ENCODE measurements at regions not wholly inside any gene's neighbourhood (a gene's known extent, or its start where the extent isn't known, plus 50 kb on each side); places are given as distances from the start of the nearest gene placed in this dataset.

DNA sequence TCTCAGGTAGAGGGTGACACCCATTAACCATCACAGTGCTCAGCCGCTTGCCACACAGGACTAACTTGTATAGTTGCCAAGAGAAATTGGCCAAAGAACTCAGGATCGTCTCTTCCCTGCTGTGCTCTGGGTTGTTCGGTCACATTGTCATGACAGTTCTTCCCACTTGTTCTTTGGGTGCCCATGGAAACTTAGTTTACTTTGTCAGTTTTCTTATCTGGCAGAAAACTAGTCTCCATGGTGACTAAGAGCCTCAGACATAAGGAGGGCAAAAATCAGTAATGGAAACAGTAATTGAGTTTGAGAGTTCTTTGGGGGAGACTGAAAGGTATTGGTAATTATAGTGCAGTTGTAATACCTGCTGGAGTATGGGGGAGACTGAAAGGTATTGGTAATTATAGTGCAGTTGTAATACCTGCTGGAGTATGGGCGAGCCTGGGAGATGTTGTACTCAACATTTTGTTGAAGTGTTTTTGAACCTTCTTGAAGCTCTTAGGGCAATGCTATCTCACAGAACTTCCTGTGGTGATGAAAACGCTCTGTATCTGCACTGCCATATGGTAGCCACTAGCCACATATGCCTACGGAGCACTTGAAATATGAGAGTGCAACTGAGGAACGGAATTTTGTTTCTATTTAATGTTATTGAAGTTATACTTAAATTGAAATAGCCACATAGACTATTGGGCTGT lies 95.2 kb upstream of the HDGFL1 start:
- TF ChIP-seq, protein P1, sequence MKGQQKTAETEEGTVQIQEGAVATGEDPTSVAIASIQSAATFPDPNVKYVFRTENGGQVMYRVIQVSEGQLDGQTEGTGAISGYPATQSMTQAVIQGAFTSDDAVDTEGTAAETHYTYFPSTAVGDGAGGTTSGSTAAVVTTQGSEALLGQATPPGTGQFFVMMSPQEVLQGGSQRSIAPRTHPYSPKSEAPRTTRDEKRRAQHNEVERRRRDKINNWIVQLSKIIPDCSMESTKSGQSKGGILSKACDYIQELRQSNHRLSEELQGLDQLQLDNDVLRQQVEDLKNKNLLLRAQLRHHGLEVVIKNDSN (IDR thresholded peaks at IDR 0.05): no peak
- no peak for TF ChIP-seq TAF1 (IDR thresholded peaks at IDR 0.05; ENCODE audit: low read depth)
- TF ChIP-seq CREB1 (IDR thresholded peaks at IDR 0.05; ENCODE audit: low read depth): no peak
- TF ChIP-seq FOXM1 (IDR thresholded peaks at IDR 0.05; ENCODE audit: borderline replicate concordance, low read depth): no peak
- no peak for TF ChIP-seq TCF12 (IDR thresholded peaks at IDR 0.05; ENCODE audit: low read depth)
- no peak for TF ChIP-seq YY1 (IDR thresholded peaks at IDR 0.05; ENCODE audit: low read depth)

DNA sequence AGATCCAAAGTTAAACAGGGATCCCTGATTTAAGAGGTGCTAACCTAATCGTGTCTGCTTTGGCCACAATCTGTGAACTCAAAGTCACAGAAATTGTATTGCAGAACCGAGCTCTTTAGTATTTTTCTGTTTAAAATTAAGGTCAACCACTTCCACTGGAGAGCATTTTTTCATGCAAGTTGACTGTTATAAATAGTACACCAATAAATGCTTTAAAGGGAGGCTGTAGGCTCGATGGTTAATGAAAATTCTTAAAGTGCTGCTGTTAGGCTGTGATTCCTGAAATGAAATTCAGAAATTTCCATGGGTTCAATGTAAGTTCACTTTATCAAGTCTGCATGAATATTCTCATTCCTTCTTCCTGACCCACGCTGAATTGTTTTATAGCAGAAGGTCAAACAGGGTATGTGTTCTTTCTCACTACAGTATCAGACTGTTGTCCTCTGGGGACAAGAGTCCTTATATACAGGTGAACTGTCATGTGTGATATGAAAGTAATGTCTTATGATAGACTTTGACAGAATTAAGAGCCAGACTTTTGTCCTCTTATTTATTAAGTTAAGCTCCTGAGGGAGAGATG lies 92.5 kb upstream of the HDGFL1 start:
- TF ChIP-seq FOXM1 (IDR thresholded peaks at IDR 0.05; ENCODE audit: borderline replicate concordance, low read depth) (no peak), TCF12 (IDR thresholded peaks at IDR 0.05; ENCODE audit: low read depth) (no peak), YY1 (IDR thresholded peaks at IDR 0.05; ENCODE audit: low read depth) (no peak), CEBPB (IDR thresholded peaks at IDR 0.05) (no peak)

DNA sequence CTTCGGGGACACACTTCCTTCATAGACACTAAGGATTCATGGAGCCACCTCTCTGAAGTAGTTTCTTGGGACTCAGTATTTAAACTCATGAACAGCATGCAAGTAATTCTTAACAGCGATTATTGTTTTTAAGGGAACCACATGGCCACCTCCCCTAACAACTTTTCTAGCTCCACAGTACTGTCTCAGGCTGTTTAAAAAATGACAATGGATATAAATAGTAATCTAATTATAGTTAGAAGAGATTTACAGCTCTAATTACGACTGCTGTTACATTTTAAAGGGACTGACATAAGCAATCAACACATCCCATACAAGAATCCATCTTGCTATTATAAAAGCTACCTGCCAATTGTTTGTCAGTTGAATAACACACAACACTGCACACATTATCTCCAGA lies 72.1 kb upstream of the HDGFL1 start:
- TF ChIP-seq EP300 (IDR thresholded peaks at IDR 0.05; ENCODE audit: borderline replicate concordance) (no peak), RAD21 (IDR thresholded peaks at IDR 0.05; ENCODE audit: low read depth) (no peak), YY1 (IDR thresholded peaks at IDR 0.05; ENCODE audit: low read depth) (no peak), TEAD4 (IDR thresholded peaks at IDR 0.05) (no peak)

DNA sequence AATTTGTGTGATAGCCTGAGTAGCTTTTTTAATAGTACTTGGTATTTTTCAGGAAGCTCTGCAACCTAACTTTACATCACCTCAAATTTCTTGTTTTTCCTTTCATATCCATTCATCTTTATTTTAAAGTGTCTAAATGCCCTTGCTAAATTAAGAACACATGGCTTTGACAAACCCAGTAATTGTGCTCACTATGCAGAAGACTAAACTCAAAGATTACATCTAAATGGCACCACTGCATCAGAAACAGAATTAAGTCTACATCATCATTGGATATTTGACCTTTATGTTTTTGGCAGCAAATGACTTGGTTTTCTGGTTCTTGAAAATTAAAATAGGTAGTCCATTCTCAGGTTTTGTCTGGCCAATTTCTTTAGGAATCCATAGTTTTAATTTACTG lies 69.6 kb upstream of the HDGFL1 start:
- TF ChIP-seq FOXM1 (IDR thresholded peaks at IDR 0.05; ENCODE audit: borderline replicate concordance, low read depth) (no peak), TCF12 (IDR thresholded peaks at IDR 0.05; ENCODE audit: low read depth) (no peak), EP300 (IDR thresholded peaks at IDR 0.05; ENCODE audit: borderline replicate concordance) (no peak), CREB1 (IDR thresholded peaks at IDR 0.05; ENCODE audit: low read depth) (no peak), TEAD4 (IDR thresholded peaks at IDR 0.05) (no peak), ZBTB7A (IDR thresholded peaks at IDR 0.05; ENCODE audit: low read depth) (no peak), RAD21 (IDR thresholded peaks at IDR 0.05; ENCODE audit: low read depth) (no peak), EGR1 (IDR thresholded peaks at IDR 0.05) (no peak)
- TF ChIP-seq, protein P2, sequence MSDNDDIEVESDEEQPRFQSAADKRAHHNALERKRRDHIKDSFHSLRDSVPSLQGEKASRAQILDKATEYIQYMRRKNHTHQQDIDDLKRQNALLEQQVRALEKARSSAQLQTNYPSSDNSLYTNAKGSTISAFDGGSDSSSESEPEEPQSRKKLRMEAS (IDR thresholded peaks at IDR 0.05): no peak

DNA sequence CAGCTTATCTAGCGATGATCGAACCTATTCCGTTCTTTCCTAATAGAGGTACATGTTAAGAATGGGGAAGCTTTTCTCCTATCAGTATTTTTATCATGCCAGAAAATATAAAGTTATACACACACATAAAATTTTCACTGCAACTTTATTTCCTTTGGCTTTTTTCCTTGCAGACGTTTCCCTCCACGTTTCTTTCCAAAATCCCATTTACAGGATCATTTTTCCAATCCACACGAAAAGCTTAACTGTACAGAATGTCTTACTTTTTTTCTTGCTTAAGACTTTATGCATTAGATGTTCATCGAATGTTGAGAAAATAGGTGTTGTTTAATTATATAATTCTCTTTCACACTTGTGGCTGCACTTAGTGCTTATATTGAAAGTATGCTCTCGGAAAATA lies 62.9 kb upstream of the HDGFL1 start:
- TF ChIP-seq, protein P1 (IDR thresholded peaks at IDR 0.05): no peak
- TF ChIP-seq, protein P3, sequence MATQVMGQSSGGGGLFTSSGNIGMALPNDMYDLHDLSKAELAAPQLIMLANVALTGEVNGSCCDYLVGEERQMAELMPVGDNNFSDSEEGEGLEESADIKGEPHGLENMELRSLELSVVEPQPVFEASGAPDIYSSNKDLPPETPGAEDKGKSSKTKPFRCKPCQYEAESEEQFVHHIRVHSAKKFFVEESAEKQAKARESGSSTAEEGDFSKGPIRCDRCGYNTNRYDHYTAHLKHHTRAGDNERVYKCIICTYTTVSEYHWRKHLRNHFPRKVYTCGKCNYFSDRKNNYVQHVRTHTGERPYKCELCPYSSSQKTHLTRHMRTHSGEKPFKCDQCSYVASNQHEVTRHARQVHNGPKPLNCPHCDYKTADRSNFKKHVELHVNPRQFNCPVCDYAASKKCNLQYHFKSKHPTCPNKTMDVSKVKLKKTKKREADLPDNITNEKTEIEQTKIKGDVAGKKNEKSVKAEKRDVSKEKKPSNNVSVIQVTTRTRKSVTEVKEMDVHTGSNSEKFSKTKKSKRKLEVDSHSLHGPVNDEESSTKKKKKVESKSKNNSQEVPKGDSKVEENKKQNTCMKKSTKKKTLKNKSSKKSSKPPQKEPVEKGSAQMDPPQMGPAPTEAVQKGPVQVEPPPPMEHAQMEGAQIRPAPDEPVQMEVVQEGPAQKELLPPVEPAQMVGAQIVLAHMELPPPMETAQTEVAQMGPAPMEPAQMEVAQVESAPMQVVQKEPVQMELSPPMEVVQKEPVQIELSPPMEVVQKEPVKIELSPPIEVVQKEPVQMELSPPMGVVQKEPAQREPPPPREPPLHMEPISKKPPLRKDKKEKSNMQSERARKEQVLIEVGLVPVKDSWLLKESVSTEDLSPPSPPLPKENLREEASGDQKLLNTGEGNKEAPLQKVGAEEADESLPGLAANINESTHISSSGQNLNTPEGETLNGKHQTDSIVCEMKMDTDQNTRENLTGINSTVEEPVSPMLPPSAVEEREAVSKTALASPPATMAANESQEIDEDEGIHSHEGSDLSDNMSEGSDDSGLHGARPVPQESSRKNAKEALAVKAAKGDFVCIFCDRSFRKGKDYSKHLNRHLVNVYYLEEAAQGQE (IDR thresholded peaks at IDR 0.05; ENCODE audit: low read depth): no peak
- TF ChIP-seq EGR1 (IDR thresholded peaks at IDR 0.05) (no peak), YY1 (IDR thresholded peaks at IDR 0.05; ENCODE audit: low read depth) (no peak), TAF1 (IDR thresholded peaks at IDR 0.05; ENCODE audit: low read depth) (no peak), CEBPB (IDR thresholded peaks at IDR 0.05) (no peak), TEAD4 (IDR thresholded peaks at IDR 0.05) (no peak), NFIC (IDR thresholded peaks at IDR 0.05) (no peak), FOXM1 (IDR thresholded peaks at IDR 0.05; ENCODE audit: borderline replicate concordance, low read depth) (no peak), RAD21 (IDR thresholded peaks at IDR 0.05; ENCODE audit: low read depth) (no peak), EP300 (IDR thresholded peaks at IDR 0.05; ENCODE audit: borderline replicate concordance) (no peak)
- TF ChIP-seq, protein P2 (IDR thresholded peaks at IDR 0.05): no peak

DNA sequence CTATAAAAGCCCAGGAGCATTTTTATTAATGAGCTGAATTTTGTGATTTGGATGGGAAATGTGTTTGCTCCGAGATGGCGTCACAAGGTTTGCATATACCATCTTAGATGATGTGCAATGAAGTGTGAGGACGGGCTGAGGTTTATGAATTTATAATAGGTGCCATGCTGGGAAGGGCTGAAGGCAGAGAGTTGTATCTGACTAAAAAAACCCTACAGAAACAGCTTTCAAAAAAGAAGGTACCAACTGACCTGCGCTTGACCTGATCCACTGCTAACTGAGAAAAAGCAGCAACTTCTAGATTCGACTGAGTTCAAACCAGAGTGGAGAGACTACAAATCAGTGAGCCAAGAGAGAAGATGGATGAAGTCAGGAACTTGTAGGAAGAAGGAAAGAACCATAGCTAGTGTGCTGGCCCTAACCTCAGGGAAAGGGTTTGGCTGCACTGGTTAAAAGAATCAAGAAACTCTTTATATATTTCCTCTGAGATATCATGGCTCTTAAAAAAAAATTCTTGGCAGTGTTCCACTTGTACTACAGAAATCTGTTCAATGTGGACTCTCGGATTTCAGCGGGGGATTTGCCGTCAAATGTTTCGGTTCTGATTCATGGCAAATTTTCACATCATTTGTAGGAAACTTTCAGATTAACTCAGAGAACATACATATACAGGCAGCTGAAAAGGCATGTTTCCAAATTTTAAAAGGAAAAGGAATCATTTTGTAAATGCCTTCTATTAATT lies 56.5 kb upstream of the HDGFL1 start:
- TF ChIP-seq EP300 (IDR thresholded peaks at IDR 0.05; ENCODE audit: borderline replicate concordance): no peak
- TF ChIP-seq CREB1 (IDR thresholded peaks at IDR 0.05; ENCODE audit: low read depth): no peak
- no peak for TF ChIP-seq YY1 (IDR thresholded peaks at IDR 0.05; ENCODE audit: low read depth)

DNA sequence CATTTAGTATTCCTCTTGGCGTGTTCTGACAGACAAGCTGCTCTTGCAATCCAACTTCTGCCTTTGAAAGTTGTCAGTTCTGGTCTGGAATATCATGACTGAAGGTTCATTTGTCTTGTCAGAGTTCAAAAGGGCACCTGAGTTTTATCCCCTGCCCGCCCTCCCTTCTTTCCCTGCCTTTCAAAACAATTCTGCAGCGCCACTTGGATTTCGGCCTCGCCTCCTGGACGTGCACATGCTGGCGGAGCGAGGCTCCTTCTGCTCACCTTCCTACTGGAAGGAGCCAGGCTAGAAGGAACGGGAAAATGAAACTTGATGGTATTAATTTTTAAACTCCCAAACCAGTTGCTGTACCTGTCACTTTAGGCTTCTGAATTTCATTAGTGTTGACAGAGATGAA lies 55.7 kb upstream of the HDGFL1 start:
- no peak for TF ChIP-seq CREB1 (IDR thresholded peaks at IDR 0.05; ENCODE audit: low read depth)
- TF ChIP-seq TAF1 (IDR thresholded peaks at IDR 0.05; ENCODE audit: low read depth): no peak
- TF ChIP-seq TCF12 (IDR thresholded peaks at IDR 0.05; ENCODE audit: low read depth): no peak
- TF ChIP-seq TEAD4 (IDR thresholded peaks at IDR 0.05): no peak
- TF ChIP-seq, protein P3 (IDR thresholded peaks at IDR 0.05; ENCODE audit: low read depth): no peak
- TF ChIP-seq FOXM1 (IDR thresholded peaks at IDR 0.05; ENCODE audit: borderline replicate concordance, low read depth): no peak
- TF ChIP-seq, protein P1 (IDR thresholded peaks at IDR 0.05): no peak
- no peak for TF ChIP-seq EP300 (IDR thresholded peaks at IDR 0.05; ENCODE audit: borderline replicate concordance)
- no peak for TF ChIP-seq NFIC (IDR thresholded peaks at IDR 0.05)
- TF ChIP-seq RAD21 (IDR thresholded peaks at IDR 0.05; ENCODE audit: low read depth): no peak
- no peak for TF ChIP-seq ZBTB7A (IDR thresholded peaks at IDR 0.05; ENCODE audit: low read depth)
- no peak for TF ChIP-seq CEBPB (IDR thresholded peaks at IDR 0.05)
- no peak for TF ChIP-seq EGR1 (IDR thresholded peaks at IDR 0.05)
- TF ChIP-seq, protein P2 (IDR thresholded peaks at IDR 0.05): no peak
- TF ChIP-seq YY1 (IDR thresholded peaks at IDR 0.05; ENCODE audit: low read depth): no peak

Data from Ishikawa (cell line).